ENCODE measurements at regions not wholly inside any gene's neighbourhood (a gene's known extent, or its start where the extent isn't known, plus 50 kb on each side); places are given as distances from the start of the nearest gene placed in this dataset.

- Histone ChIP-seq H3K9me3 (no peaks in the 10 kb centered on the region), H3K36me3 (no peaks in the 10 kb centered on the region), H3K4me3 (no peak overlapping the region), H3K27me3 (no peaks in the 10 kb centered on the region), H3K27ac (no peak overlapping the region), H3K4me1 (no peaks in the 10 kb centered on the region)
- DNase-seq (no peak), ATAC-seq (no peak)
- TF ChIP-seq CTCF (IDR thresholded peaks at IDR 0.05), result no peak
- no peak for TF ChIP-seq POLR2A (IDR thresholded peaks at IDR 0.05)
- intact Hi-C loops (cut with DNase I), result no loop called here
- 17 to 42% (median 35%) methylated on average over 1 of the region's 1 CpG for WGBS, 4 donors
Observed at GRCh38 chr2:103230796-103231195, 469.0 kb downstream of the TMEM182 start.

- Histone ChIP-seq H3K4me3 (no peak overlapping the region), H3K4me1 (no peaks in the 10 kb centered on the region), H3K27ac (no peak overlapping the region), H3K36me3 (no peaks in the 10 kb centered on the region), H3K27me3 (no peaks in the 10 kb centered on the region), H3K9me3 (no peaks in the 10 kb centered on the region)
- DNase-seq (no peak), ATAC-seq (no peak)
- intact Hi-C loops (cut with DNase I), result no loop called here
- WGBS, 4 donors, result 83 to 94% (median 86%) methylated on average over 4 of the region's 4 CpGs
- TF ChIP-seq CTCF (IDR thresholded peaks at IDR 0.05) (no peak), POLR2A (IDR thresholded peaks at IDR 0.05) (no peak)
Observed at GRCh38 chr2:103232865-103233264, 471.0 kb downstream of the TMEM182 start.

GRCh38 chr2:103233691-103234090, 471.9 kb downstream of the TMEM182 start:
- Histone ChIP-seq H3K4me3 (no peak overlapping the region), H3K4me1 (no peaks in the 10 kb centered on the region), H3K27me3 (no peaks in the 10 kb centered on the region), H3K9me3 (no peaks in the 10 kb centered on the region), H3K27ac (no peak overlapping the region), H3K36me3 (no peaks in the 10 kb centered on the region)
- no peak for ATAC-seq
- no peak for DNase-seq
- intact Hi-C loops (cut with DNase I), result no loop called here
- WGBS, 4 donors, result 64 to 95% (median 76%) methylated on average over 1 of the region's 1 CpG
- TF ChIP-seq POLR2A (IDR thresholded peaks at IDR 0.05) (no peak), CTCF (IDR thresholded peaks at IDR 0.05) (no peak)

GRCh38 chr2:103235283-103235682, 473.5 kb downstream of the TMEM182 start:
- ATAC-seq (no peak), DNase-seq (no peak)
- Histone ChIP-seq H3K4me1 (no peaks in the 10 kb centered on the region), H3K36me3 (no peaks in the 10 kb centered on the region), H3K4me3 (no peak overlapping the region), H3K9me3 (no peaks in the 10 kb centered on the region), H3K27ac (no peak overlapping the region), H3K27me3 (no peaks in the 10 kb centered on the region)
- no peak for TF ChIP-seq CTCF (IDR thresholded peaks at IDR 0.05)
- no peak for TF ChIP-seq POLR2A (IDR thresholded peaks at IDR 0.05)
- 30 to 56% (median 39%) methylated on average over 1 of the region's 1 CpG for WGBS, 4 donors
- intact Hi-C loops (cut with DNase I), result no loop called here

Data from heart left ventricle (tissue), 16 donors.